Nephron progenitor cell (in vitro differentiated cells): ENCODE measurements at regions not wholly inside any gene's neighbourhood (a gene's known extent, or its start where the extent isn't known, plus 50 kb on each side); places are given as distances from the start of the nearest gene placed in this dataset.

Experiments
- DNase-seq: peaks from one replicate; pipeline ENCODE4 v3.0.0; 2021
- H3K27ac Mint-ChIP-seq: 2 replicates; pipeline ENCODE4 v1.8.0; 2021; ENCODE audit warnings: mild to moderate bottlenecking, moderate library complexity, mixed read lengths
- H3K27me3 Mint-ChIP-seq: 2 replicates; pipeline ENCODE4 v1.8.0; 2021; ENCODE audit warnings: mild to moderate bottlenecking, low read depth, mixed read lengths; ENCODE audit not compliant: poor library complexity
- H3K36me3 Mint-ChIP-seq: 2 replicates; pipeline ENCODE4 v1.8.0; 2021; ENCODE audit warnings: low read depth, mixed read lengths
- H3K4me1 Mint-ChIP-seq: 2 replicates; pipeline ENCODE4 v1.8.0; 2021; ENCODE audit warnings: mixed read lengths
- H3K4me3 Mint-ChIP-seq: 2 replicates; pipeline ENCODE4 v1.8.0; 2021; ENCODE audit warnings: mild to moderate bottlenecking, moderate library complexity, mixed read lengths
- H3K9me3 Mint-ChIP-seq: 2 replicates; pipeline ENCODE4 v1.8.0; 2021; ENCODE audit warnings: mild to moderate bottlenecking, moderate library complexity, mixed read lengths
- TF ChIP-seq, protein P1 (sequence below): fragments of 200-600 bp; sonication (generic); IDR thresholded peaks from 2 replicates; pipeline ENCODE4 v1.5.0; 2021; ENCODE audit warnings: antibody characterized with exemption

DNA sequence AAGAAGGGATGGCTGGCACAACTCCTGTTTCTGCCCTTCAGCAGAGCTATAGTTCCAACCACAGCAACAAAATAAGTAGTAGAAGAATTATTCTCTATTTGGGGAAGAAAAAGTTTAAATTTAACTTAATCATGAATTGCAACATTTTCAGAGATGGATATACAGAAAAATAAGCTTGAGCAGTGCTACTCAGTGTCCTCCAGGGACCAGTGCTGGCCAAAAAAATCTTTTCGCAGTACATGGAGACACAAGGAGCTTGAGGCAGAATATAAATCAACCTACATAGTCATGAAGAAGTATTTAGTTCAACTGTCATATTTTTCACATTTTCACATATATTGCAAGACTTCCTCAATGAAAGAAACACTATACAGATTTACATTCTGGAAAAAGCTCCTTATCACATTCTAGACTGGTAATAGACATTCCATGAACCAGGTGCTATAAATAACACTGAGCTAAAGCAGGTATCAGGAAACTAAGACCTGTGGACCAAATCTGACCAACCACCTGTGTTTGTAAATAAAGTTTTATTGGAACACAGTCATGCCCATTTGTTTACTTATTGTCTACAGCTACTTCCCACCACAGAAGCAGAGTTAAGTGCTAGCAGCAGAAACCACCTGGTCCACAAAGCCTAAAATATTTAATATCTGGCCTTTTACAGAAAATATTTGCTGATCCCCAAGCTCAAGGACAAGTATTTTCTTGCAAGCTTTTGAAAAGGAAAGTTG lies 101.9 kb downstream of the RGS21 start:
- no peak for DNase-seq
- Mint-ChIP-seq H3K9me3 (no peaks in the 10 kb centered on the region), H3K27ac (no peak overlapping the region), H3K36me3 (no peaks in the 10 kb centered on the region), H3K4me3 (no peak overlapping the region), H3K27me3 (no peaks in the 10 kb centered on the region), H3K4me1 (no peaks in the 10 kb centered on the region)
- TF ChIP-seq, protein P1, sequence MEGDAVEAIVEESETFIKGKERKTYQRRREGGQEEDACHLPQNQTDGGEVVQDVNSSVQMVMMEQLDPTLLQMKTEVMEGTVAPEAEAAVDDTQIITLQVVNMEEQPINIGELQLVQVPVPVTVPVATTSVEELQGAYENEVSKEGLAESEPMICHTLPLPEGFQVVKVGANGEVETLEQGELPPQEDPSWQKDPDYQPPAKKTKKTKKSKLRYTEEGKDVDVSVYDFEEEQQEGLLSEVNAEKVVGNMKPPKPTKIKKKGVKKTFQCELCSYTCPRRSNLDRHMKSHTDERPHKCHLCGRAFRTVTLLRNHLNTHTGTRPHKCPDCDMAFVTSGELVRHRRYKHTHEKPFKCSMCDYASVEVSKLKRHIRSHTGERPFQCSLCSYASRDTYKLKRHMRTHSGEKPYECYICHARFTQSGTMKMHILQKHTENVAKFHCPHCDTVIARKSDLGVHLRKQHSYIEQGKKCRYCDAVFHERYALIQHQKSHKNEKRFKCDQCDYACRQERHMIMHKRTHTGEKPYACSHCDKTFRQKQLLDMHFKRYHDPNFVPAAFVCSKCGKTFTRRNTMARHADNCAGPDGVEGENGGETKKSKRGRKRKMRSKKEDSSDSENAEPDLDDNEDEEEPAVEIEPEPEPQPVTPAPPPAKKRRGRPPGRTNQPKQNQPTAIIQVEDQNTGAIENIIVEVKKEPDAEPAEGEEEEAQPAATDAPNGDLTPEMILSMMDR, result no peak

DNA sequence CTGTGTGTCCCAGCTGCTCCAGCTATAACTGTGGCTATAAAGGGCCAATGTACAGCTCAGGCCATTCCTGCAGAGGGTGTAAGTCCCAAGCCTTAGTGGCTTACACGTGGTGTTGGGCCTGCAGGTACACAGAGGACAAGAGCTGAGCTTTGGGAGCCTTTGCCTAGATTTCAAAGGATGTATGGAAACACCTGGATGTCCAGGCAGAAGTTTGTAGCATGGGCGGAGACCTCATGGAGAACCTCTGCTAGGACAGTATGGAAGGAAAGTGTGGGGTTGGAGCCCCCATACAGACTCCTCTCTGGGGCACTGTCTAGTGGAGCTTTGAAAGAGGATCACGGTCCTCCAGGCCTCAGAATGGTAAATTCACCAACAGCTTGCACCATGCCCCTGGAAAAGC lies 113.9 kb downstream of the RGS21 start:
- no peak for DNase-seq
- Mint-ChIP-seq H3K27me3 (no peaks in the 10 kb centered on the region), H3K4me3 (no peak overlapping the region), H3K27ac (no peak overlapping the region), H3K9me3 (peaks cover 19% of the 10 kb centered on the region), H3K4me1 (no peaks in the 10 kb centered on the region), H3K36me3 (no peaks in the 10 kb centered on the region)
- TF ChIP-seq, protein P1, result no peak

DNA sequence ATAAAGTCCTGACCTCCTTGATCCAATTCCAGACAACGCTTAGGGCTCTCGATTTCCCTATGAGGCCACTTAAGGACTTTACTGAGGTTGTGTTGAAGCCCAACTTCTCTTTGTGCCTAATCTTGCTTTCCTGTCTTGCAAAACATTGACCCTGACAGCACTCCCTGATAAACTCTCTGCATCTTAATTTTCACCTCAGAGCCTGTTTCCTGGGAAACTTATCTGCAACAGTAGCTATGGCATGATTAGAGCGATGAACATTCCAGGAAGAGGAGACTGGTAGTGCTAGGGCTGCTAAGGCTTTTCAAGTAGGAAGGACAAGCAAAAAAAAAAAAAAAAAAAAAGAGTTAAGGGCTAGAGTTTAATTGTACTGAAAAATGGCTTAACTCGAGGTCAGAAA lies 118.9 kb downstream of the RGS21 start:
- Mint-ChIP-seq H3K9me3 (peaks cover 7% of the 10 kb centered on the region), H3K27ac (no peak overlapping the region), H3K4me3 (no peak overlapping the region), H3K36me3 (no peaks in the 10 kb centered on the region), H3K4me1 (no peaks in the 10 kb centered on the region), H3K27me3 (peaks cover 2% of the 10 kb centered on the region)
- TF ChIP-seq, protein P1, result no peak
- no peak for DNase-seq

DNA sequence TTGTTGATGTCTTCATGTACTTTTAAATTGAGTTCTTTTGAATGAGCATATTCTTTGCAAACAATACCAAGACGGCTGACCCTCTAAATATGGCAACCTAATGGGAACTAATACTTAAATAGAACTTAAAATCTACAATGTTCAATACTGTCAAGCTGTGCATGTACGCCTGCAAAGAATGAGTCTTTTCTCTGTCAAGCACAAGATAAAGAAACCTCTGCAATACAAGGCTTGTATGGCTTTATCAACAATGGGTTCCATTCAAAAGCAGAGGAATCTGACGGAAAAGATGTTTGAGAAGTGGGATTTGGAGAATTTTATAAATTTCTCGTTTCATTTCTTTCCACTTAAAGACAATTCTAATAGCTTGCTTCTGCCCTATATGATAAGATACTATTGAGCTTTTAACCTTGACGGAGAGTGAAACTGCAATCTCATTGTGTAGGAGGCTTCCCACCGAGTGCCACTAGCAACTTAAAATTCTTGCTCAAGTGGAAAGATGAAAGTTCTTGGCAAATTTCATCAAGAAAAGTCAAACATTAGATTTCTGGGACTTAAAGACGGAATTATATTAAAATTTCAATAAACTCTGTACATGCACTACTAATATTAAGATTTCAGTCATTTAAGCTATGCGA lies 119.8 kb downstream of the RGS21 start:
- TF ChIP-seq, protein P1, result no peak
- H3K4me3 Mint-ChIP-seq, result no peak overlapping the region
- peaks cover 2% of the 10 kb centered on the region for H3K27me3 Mint-ChIP-seq
- no peak for DNase-seq
- no peaks in the 10 kb centered on the region for H3K36me3 Mint-ChIP-seq
- H3K27ac Mint-ChIP-seq, result no peak overlapping the region
- peaks cover 6% of the 10 kb centered on the region for H3K4me1 Mint-ChIP-seq
- peaks cover 2% of the 10 kb centered on the region for H3K9me3 Mint-ChIP-seq

DNA sequence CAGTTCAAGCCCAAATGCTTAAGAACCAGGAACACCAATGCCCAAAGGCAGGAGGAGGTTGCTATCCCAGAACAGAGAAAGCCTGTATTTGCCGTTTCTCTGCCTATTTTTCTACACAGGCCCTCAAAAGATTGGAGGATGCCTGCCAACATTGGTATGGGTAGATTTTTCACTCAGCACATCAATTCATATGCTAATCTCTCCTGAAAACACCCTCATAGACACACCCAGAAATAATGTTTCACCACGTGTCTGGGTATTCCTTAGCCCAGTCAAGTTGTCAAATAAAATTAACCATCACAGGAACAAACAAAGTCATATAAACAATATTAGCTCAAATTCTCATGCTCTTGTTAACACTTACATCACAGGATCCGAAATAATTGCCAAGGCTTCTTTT lies 121.9 kb downstream of the RGS21 start:
- no peaks in the 10 kb centered on the region for H3K9me3 Mint-ChIP-seq
- peaks cover 2% of the 10 kb centered on the region for H3K27me3 Mint-ChIP-seq
- DNase-seq, result no peak
- no peak overlapping the region for H3K27ac Mint-ChIP-seq
- H3K4me1 Mint-ChIP-seq, result peaks cover 8% of the 10 kb centered on the region
- H3K4me3 Mint-ChIP-seq, result no peak overlapping the region
- no peaks in the 10 kb centered on the region for H3K36me3 Mint-ChIP-seq
- TF ChIP-seq, protein P1, result no peak
